ENCODE measurements at regions not wholly inside any gene's neighbourhood (a gene's known extent, or its start where the extent isn't known, plus 50 kb on each side); places are given as distances from the start of the nearest gene placed in this dataset.

DNA sequence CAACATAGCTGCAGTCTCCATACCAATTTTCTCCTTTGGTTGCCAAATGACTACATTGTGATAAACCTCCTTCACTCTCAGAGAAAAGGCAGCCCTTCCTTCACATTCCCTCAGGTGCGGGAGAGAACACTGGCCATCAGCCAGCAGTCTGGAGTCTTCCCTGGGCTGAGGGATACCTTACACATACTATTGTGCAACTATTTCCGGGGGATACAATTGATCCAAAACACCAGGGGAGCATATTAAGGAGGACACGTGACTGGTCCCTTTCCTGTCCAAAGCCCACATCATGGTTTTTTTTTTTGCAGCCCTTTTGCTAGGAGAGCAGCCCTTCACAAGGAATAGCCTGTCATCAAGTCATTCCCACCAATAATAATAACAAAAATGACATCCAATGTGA, 172.1 kb upstream of the ZRANB2 start:
- no peaks in the 10 kb centered on the region for H3K4me1 ChIP-seq
- no peaks in the 10 kb centered on the region for H3K9me3 ChIP-seq
- no TSS peak for BruUV-seq (replicated peaks)
- no peak overlapping the region for H3K27ac Mint-ChIP-seq (ENCODE audit: unreplicated experiment)
- H3K27me3 ChIP-seq (replicated peaks; ENCODE audit: control insufficient read depth, insufficient read depth, low read length) = no peaks in the 10 kb centered on the region
- ChIA-PET POLR2A (no interaction called here), CTCF (no interaction called here)
- H3K4me3 ChIP-seq (ENCODE audit: low read depth, low read length) = no peak overlapping the region
- TF ChIP-seq, protein P1, sequence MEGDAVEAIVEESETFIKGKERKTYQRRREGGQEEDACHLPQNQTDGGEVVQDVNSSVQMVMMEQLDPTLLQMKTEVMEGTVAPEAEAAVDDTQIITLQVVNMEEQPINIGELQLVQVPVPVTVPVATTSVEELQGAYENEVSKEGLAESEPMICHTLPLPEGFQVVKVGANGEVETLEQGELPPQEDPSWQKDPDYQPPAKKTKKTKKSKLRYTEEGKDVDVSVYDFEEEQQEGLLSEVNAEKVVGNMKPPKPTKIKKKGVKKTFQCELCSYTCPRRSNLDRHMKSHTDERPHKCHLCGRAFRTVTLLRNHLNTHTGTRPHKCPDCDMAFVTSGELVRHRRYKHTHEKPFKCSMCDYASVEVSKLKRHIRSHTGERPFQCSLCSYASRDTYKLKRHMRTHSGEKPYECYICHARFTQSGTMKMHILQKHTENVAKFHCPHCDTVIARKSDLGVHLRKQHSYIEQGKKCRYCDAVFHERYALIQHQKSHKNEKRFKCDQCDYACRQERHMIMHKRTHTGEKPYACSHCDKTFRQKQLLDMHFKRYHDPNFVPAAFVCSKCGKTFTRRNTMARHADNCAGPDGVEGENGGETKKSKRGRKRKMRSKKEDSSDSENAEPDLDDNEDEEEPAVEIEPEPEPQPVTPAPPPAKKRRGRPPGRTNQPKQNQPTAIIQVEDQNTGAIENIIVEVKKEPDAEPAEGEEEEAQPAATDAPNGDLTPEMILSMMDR (IDR thresholded peaks at IDR 0.05; ENCODE audit: insufficient read depth in 1 of 2, low read depth in 1 of 2, low read length in 1 of 2, severe bottlenecking in 1 of 2, unreplicated experiment in 1 of 2) = no peak
- no peaks in the 10 kb centered on the region for H3K27me3 Mint-ChIP-seq (ENCODE audit: insufficient read depth, unreplicated experiment)
- intact Hi-C loops (cut with micrococcal nuclease; ENCODE audit: unreplicated experiment) = no loop called here
- no peaks in the 10 kb centered on the region for H3K4me1 Mint-ChIP-seq (ENCODE audit: low read depth, unreplicated experiment)
- no peaks in the 10 kb centered on the region for H3K9me3 Mint-ChIP-seq (ENCODE audit: unreplicated experiment)
- H3K36me3 ChIP-seq (ENCODE audit: control insufficient read depth, insufficient read depth, low read length) = no peaks in the 10 kb centered on the region
- no peaks in the 10 kb centered on the region for H3K36me3 Mint-ChIP-seq (ENCODE audit: insufficient read depth, unreplicated experiment)
- no peak overlapping the region for H3K4me3 Mint-ChIP-seq (ENCODE audit: unreplicated experiment)
- DNase-seq = no peak

DNA sequence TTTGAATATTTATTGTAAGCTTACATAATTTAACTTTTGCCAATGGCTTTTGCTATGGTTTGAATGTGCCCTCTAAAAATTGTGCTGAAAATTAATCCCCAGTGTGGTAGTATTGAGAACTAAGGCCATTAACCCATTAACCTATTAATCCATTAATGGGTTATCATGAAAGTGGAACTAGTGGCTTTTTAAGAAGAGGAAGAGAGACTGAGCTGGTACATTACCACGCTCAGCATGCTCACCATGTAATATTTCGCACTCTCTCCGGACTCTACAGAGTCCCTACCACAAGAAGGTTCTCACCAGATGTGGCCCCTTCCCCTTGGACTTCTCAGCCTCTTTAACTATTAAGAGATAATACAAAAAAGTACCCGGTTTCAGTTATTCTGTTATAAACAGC, 164.4 kb upstream of the ZRANB2 start:
- Histone ChIP-seq H3K4me1 (no peaks in the 10 kb centered on the region), H3K36me3 (ENCODE audit: control insufficient read depth, insufficient read depth, low read length) (no peaks in the 10 kb centered on the region), H3K27me3 (replicated peaks; ENCODE audit: control insufficient read depth, insufficient read depth, low read length) (no peaks in the 10 kb centered on the region), H3K9me3 (no peaks in the 10 kb centered on the region), H3K4me3 (ENCODE audit: low read depth, low read length) (no peak overlapping the region)
- ChIA-PET CTCF (no interaction called here), POLR2A (no interaction called here)
- Mint-ChIP-seq H3K9me3 (ENCODE audit: unreplicated experiment) (no peaks in the 10 kb centered on the region), H3K4me3 (ENCODE audit: unreplicated experiment) (no peak overlapping the region), H3K36me3 (ENCODE audit: insufficient read depth, unreplicated experiment) (no peaks in the 10 kb centered on the region), H3K4me1 (ENCODE audit: low read depth, unreplicated experiment) (no peaks in the 10 kb centered on the region), H3K27ac (ENCODE audit: unreplicated experiment) (no peak overlapping the region), H3K27me3 (ENCODE audit: insufficient read depth, unreplicated experiment) (no peaks in the 10 kb centered on the region)
- no peak for DNase-seq
- intact Hi-C loops (cut with micrococcal nuclease; ENCODE audit: unreplicated experiment) = no loop called here
- TF ChIP-seq, protein P1 (IDR thresholded peaks at IDR 0.05; ENCODE audit: insufficient read depth in 1 of 2, low read depth in 1 of 2, low read length in 1 of 2, severe bottlenecking in 1 of 2, unreplicated experiment in 1 of 2) = no peak
- no TSS peak for BruUV-seq (replicated peaks)

DNA sequence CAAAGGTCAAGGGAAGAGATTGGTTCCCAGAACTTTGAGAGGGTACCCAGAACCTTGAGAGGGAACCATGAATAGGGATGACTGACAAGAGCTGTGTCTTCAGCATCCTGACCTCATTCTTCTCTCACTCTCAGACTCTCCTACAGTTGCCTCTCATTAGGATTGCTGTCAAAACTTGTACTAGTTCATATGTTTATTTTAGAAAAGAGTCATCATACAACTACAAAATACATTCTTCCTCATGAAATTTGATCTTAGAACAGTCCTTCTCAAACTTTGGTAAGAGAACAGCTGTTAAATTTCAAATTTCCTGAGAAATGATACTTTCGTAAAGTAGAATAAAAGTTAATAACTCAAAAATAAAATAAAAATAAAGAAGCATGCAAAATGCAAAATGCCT, 161.4 kb upstream of the ZRANB2 start:
- no peaks in the 10 kb centered on the region for H3K36me3 ChIP-seq (ENCODE audit: control insufficient read depth, insufficient read depth, low read length)
- ChIA-PET POLR2A (no interaction called here), CTCF (no interaction called here)
- H3K9me3 ChIP-seq = no peaks in the 10 kb centered on the region
- TF ChIP-seq, protein P1 (IDR thresholded peaks at IDR 0.05; ENCODE audit: insufficient read depth in 1 of 2, low read depth in 1 of 2, low read length in 1 of 2, severe bottlenecking in 1 of 2, unreplicated experiment in 1 of 2) = no peak
- intact Hi-C loops (cut with micrococcal nuclease; ENCODE audit: unreplicated experiment) = no loop called here
- H3K4me1 ChIP-seq = no peaks in the 10 kb centered on the region
- no peak for DNase-seq
- no peaks in the 10 kb centered on the region for H3K27me3 ChIP-seq (replicated peaks; ENCODE audit: control insufficient read depth, insufficient read depth, low read length)
- H3K9me3 Mint-ChIP-seq (ENCODE audit: unreplicated experiment) = no peaks in the 10 kb centered on the region
- H3K4me1 Mint-ChIP-seq (ENCODE audit: low read depth, unreplicated experiment) = no peaks in the 10 kb centered on the region
- no peaks in the 10 kb centered on the region for H3K27me3 Mint-ChIP-seq (ENCODE audit: insufficient read depth, unreplicated experiment)
- BruUV-seq (replicated peaks) = no TSS peak
- no peak overlapping the region for H3K4me3 ChIP-seq (ENCODE audit: low read depth, low read length)
- H3K27ac Mint-ChIP-seq (ENCODE audit: unreplicated experiment) = no peak overlapping the region
- H3K36me3 Mint-ChIP-seq (ENCODE audit: insufficient read depth, unreplicated experiment) = no peaks in the 10 kb centered on the region
- H3K4me3 Mint-ChIP-seq (ENCODE audit: unreplicated experiment) = no peak overlapping the region

All from Caco-2 (cell line).